NCI-H2196 (cell line): ENCODE measurements at regions not wholly inside any gene's neighbourhood (a gene's known extent, or its start where the extent isn't known, plus 50 kb on each side); places are given as distances from the start of the nearest gene placed in this dataset.

Source experiments
- DNase-seq: peaks from one replicate; lab custom pipeline; 2025; ENCODE audit not compliant: unreplicated experiment; lab: John Stamatoyannopoulos, UW

DNA sequence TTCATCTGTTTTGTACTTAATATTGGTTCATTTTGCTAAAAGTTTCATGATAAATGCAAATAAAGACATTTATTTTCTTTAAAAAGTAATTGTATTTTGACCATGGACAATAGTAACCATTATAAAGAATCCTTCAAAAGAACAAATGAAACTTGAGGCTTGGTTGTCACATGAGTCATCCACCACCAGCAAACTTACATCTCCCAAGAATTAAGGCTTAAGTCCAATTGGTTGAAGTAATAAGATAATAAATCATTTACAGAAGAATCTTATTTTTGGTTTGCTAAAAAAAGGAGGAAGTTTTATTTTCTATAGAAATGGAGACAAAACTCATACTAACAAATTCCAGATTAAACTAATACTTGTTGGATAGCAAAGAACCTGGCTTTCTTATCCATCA lies 84.8 kb upstream of the KITLG start:
- DNase-seq, result no peak

DNA sequence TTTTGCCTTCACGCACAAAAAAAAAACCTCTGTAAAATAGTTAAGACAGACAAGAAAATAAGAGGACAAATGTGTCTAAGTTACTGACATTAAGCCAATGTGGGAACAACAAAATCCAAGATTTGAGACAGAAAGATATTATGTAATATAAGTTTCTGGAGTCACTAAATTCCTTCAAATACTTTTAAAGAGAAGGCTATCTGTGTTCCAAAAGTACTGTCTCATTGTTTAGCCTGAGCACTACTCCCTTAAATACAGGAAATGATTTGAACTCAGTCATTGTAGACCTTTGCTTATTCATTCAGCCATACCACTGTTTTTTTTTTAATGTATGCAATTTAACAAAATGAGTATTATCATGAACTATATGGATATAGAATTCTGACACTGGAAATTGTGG lies 82.7 kb upstream of the KITLG start:
- no peak for DNase-seq

DNA sequence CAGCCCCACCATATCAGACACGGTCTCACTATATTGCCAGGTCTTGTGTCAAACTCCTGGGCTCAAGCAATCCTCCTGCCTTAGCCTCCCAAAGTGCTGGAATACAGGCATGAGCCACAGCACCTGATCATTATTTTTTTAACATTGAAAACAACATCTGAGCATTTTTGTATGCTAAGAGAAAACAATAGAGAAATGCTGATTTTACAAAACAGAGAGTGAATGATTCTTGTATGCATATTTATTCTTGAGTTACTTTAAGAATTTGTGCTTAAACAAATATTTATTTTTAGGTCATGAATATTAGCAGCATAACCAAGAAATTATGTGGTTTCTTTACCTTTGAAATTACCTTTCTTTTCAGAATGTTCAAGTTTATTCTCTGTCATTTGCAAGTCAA lies 81.8 kb upstream of the KITLG start:
- DNase-seq, result no peak

- no peak for DNase-seq
Measured at GRCh38 chr12:88658009-88658408, 77.7 kb upstream of the KITLG start.

DNA sequence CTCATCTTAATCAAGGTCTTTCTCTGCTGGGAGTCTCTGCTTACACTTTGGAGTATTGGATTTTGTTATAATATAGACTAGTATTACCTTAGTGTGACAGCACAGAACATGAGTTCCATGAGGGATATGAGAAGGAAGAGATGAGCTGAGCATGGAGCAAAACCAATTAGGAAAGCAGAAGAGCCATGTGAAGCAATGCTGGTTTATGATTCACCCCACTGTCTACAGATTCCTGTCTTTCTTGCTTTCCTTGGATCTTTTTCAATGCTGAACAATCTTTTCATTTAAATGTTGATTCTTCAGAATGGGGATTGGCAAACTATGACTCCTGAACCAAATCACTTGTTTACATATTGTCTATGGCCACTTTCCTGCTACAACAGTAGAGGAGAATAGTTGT lies 70.4 kb upstream of the KITLG start:
- DNase-seq, result no peak

- no peak for DNase-seq
Measured at GRCh38 chr12:88648625-88649024, 68.4 kb upstream of the KITLG start.

- DNase-seq, result no peak
Measured at GRCh38 chr12:88646824-88647223, 66.6 kb upstream of the KITLG start.

- no peak for DNase-seq
Measured at GRCh38 chr12:88645816-88646215, 65.5 kb upstream of the KITLG start.

DNA sequence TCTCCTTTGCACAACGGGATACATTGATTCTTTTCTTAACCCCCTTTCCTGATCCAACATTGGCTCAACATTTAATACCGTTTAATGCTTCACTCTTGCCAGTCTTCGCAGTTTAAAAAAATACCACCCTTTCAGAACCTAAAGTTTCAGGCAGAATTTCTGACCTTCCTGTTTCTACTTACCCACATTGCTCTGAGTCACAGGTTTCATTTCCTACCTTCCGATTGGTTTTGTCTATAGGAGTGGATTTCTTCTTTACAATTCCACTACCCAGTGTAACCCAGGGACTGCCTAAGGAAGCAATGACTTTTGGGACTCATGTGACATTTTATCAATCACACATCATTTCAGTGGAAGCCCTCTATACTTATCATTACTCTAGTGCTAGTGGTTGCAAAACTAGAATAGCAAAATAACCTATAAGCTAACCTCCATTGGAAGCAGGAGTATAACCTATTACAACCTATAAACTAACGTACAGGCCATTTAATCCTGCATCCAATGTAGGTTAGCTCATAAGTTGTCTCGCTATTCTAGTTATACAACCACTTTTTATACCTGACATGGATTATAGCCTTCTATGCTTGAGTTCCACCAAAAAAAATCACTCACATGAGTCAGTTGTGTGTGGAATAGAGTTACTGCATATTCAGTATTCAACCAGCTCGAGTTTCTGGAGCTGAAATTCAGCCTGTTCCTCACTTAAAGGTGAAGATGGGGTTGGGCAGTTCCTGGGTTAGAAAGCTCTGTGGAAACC lies 64.9 kb upstream of the KITLG start:
- no peak for DNase-seq

DNA sequence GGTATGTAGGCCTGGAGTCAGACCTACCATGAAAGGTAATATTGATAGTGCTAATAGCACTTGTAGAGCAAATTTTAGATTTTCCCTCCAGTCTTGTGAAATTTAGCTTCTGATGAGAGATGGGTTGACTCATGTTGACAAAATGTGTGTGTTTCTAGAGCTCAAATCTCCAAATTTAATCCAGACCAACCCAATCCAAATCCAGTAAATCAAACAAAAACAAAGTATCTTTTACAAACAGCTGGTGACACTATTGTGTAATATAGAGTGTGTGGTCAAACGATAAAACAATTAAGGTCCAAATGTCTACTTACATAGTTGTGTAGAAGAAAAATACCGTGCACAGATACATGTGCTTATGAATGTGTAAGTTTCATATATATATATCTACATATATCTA lies 63.4 kb upstream of the KITLG start:
- no peak for DNase-seq

DNA sequence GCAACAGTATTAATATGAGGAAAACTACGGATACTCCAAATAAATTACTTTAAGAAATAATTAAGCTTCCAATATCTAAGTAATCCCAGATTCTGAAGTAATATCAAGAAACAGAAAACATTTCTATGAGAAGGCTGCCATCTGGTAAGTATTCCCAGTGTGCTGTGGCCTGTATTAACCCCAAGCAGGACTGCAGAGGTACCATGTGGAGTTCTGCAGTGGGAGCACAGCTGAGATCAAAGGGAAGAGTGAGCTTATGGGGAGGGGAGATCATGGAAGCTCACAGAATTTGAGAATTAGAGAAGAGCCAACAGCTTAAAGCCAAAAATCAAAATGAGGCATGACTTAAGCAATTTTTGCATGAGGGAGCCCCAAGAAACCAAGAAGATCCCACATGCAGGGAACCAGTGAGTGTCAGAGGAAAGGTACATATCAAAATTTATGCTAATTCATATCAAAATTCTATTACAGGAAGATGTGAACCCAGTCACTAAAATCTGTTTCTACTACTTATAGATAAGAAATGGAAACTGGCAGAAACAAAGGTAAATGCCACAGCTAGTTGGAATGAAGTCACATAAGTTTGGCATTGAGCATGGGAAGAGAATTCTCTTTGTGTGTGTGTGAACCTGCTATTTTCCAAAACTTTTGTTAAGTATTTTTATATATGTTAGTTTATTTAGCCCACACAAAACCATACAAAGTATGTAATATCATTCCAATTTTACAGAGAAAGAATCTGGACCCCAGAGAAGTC lies 62.6 kb upstream of the KITLG start:
- DNase-seq, result no peak

DNA sequence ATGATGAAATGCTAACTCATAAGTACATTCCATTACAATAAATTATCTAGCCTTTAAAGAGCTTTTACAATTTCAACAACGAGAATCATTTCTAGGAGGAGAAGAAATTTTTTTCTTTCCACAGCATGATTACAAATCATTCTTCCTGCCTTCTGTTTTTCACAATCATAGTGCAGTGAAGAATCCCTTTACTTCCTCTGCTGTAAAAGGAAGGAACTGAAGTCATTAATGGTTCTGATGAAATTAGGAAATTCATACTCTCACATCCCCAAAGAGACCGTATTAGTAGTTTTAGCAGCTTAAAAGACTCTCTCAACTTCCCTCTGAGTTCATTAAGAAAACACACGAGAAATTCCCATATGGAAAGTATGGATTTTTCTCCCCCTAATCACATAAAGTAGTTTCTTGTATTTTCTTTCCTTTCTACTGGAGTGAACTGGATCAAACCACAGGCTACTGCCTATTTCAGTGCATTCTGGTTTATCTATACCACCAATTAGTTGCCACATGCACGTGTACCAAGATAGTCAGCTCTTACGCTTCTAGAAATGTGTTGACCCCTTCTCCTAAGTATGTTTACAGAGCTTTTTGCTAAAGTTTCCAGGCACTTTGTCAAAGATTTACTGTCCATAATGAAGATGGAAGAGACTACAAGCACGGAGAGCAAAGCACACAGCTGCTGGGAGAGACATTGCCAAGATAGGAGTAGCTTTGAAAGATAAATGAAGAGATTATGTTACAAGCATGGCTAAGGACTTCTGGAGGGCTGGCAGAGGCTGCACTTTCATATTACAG lies 58.9 kb upstream of the KITLG start:
- peak; percentile 42 for DNase-seq

DNA sequence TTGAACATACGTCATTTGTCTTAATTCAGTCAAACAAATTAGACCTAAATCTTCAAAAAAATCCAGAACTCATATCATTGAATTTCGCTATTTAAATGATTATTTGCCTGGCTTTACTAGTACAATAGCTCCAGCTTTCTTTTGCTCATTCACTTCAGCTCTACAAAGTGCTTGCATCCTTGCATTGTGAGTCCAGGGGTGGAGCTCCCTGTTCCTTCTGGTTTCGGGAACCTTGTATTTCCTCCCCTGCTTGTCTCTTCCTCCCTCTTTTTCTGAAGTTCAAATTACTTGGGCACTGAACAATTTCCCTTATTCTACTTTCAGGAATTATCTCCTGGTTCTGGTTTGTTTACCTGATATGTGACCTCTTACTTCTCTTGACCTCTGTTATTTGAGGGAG lies 58.1 kb upstream of the KITLG start:
- DNase-seq, result no peak

DNA sequence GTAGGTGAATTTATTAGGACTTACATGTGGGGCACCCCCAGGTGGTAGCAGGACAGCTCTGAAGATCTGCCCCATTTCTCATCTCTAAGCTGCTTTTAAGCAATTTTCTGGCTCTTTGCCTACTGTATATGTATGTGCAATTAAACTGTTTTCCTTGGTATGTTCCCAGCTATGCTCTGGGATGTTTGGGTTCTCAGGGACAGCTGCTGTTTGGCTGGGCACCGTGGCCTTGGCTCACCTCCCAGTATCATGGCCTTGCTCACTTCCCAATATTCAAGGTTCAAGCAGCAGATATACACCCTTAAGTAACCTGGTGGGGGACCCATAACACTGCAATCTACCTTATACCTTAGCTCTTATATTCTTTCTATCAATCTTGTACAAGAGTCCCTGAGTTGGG lies 53.7 kb upstream of the KITLG start:
- no peak for DNase-seq

DNA sequence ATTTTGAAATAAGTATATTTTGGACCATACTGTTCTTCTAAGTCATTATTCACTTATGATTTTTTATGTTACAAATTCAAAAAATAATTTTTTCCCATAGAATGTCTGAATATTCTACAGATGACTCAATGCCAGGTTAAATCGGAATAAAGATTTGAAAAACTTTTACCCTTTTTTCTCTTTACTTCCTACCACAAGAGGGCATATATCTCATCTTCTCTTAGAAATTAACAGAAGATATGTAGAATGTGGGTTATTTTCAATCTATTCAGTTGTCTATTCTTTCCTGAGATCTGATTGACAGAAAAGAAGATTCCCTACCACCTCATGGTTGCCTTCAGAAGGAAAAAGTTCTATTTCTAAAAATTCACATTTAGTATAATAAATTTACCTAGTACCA lies 53.0 kb upstream of the KITLG start:
- DNase-seq, result no peak

- no peak for DNase-seq
Measured at GRCh38 chr12:88630561-88630960, 50.3 kb upstream of the KITLG start.
